ENCODE measurements at regions not wholly inside any gene's neighbourhood (a gene's known extent, or its start where the extent isn't known, plus 50 kb on each side); places are given as distances from the start of the nearest gene placed in this dataset.

GRCh38 chr6:66913657-66914056 is 1206.6 kb upstream of the EYS start:
- POLR2A ChIA-PET = no interaction called here
- Histone ChIP-seq H3K4me3 (ENCODE audit: low read depth, low read length) (no peak overlapping the region), H3K9me3 (ENCODE audit: control insufficient read depth, insufficient read depth, low read depth, low read length) (no peaks in the 10 kb centered on the region), H3K27ac (ENCODE audit: extremely low read depth, low read depth, low read length) (no peak overlapping the region), H3K4me1 (ENCODE audit: control insufficient read depth, insufficient read depth, low read length) (no peaks in the 10 kb centered on the region), H3K36me3 (ENCODE audit: control insufficient read depth in 2 of 2, insufficient read depth in 1 of 2, low read length in 2 of 2) (no peaks in the 10 kb centered on the region)
- CTCF ChIA-PET = no interaction called here
- TF ChIP-seq ZNF394 (tag by site-specific recombination; IDR thresholded peaks at IDR 0.05; ENCODE audit: borderline replicate concordance) (no peak), ZNF24 (tag by site-specific recombination; IDR thresholded peaks at IDR 0.05) (no peak), ZNF626 (tag by site-specific recombination; IDR thresholded peaks at IDR 0.05) (no peak), PRDM4 (tag by site-specific recombination; IDR thresholded peaks at IDR 0.05) (no peak), ZNF175 (tag by site-specific recombination; IDR thresholded peaks at IDR 0.05) (no peak), YY2 (tag by site-specific recombination; IDR thresholded peaks at IDR 0.05) (no peak), GLI2 (tag by site-specific recombination; IDR thresholded peaks at IDR 0.05; ENCODE audit: borderline replicate concordance, low read depth) (no peak), ZNF548 (tag by site-specific recombination; IDR thresholded peaks at IDR 0.05) (no peak), ZNF155 (tag by site-specific recombination; IDR thresholded peaks at IDR 0.05) (no peak), ZXDB (tag by site-specific recombination; IDR thresholded peaks at IDR 0.05) (no peak), ZFHX2 (tag by site-specific recombination; conservative IDR thresholded peaks at IDR 0.05) (no peak), ZNF335 (tag by site-specific recombination; conservative IDR thresholded peaks at IDR 0.05) (no peak)
- TF ChIP-seq, protein P1, sequence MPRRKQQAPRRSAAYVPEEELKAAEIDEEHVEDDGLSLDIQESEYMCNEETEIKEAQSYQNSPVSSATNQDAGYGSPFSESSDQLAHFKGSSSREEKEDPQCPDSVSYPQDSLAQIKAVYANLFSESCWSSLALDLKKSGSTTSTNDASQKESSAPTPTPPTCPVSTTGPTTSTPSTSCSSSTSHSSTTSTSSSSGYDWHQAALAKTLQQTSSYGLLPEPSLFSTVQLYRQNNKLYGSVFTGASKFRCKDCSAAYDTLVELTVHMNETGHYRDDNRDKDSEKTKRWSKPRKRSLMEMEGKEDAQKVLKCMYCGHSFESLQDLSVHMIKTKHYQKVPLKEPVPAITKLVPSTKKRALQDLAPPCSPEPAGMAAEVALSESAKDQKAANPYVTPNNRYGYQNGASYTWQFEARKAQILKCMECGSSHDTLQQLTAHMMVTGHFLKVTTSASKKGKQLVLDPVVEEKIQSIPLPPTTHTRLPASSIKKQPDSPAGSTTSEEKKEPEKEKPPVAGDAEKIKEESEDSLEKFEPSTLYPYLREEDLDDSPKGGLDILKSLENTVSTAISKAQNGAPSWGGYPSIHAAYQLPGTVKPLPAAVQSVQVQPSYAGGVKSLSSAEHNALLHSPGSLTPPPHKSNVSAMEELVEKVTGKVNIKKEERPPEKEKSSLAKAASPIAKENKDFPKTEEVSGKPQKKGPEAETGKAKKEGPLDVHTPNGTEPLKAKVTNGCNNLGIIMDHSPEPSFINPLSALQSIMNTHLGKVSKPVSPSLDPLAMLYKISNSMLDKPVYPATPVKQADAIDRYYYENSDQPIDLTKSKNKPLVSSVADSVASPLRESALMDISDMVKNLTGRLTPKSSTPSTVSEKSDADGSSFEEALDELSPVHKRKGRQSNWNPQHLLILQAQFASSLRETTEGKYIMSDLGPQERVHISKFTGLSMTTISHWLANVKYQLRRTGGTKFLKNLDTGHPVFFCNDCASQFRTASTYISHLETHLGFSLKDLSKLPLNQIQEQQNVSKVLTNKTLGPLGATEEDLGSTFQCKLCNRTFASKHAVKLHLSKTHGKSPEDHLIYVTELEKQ (tag by site-specific recombination; IDR thresholded peaks at IDR 0.05; ENCODE audit: borderline replicate concordance) = no peak
- TF ChIP-seq, protein P2, sequence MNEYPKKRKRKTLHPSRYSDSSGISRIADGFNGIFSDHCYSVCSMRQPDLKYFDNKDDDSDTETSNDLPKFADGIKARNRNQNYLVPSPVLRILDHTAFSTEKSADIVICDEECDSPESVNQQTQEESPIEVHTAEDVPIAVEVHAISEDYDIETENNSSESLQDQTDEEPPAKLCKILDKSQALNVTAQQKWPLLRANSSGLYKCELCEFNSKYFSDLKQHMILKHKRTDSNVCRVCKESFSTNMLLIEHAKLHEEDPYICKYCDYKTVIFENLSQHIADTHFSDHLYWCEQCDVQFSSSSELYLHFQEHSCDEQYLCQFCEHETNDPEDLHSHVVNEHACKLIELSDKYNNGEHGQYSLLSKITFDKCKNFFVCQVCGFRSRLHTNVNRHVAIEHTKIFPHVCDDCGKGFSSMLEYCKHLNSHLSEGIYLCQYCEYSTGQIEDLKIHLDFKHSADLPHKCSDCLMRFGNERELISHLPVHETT (tag by site-specific recombination; IDR thresholded peaks at IDR 0.05) = no peak

- no peak overlapping the region for H3K4me3 ChIP-seq (ENCODE audit: low read depth, low read length)
- no peaks in the 10 kb centered on the region for H3K36me3 ChIP-seq (ENCODE audit: control insufficient read depth in 2 of 2, insufficient read depth in 1 of 2, low read length in 2 of 2)
- H3K9me3 ChIP-seq (ENCODE audit: control insufficient read depth, insufficient read depth, low read depth, low read length) = no peaks in the 10 kb centered on the region
- H3K27ac ChIP-seq (ENCODE audit: extremely low read depth, low read depth, low read length) = no peak overlapping the region
- H3K4me1 ChIP-seq (ENCODE audit: control insufficient read depth, insufficient read depth, low read length) = no peaks in the 10 kb centered on the region
- ChIA-PET POLR2A (no interaction called here), CTCF (no interaction called here)
- TF ChIP-seq, protein P3, sequence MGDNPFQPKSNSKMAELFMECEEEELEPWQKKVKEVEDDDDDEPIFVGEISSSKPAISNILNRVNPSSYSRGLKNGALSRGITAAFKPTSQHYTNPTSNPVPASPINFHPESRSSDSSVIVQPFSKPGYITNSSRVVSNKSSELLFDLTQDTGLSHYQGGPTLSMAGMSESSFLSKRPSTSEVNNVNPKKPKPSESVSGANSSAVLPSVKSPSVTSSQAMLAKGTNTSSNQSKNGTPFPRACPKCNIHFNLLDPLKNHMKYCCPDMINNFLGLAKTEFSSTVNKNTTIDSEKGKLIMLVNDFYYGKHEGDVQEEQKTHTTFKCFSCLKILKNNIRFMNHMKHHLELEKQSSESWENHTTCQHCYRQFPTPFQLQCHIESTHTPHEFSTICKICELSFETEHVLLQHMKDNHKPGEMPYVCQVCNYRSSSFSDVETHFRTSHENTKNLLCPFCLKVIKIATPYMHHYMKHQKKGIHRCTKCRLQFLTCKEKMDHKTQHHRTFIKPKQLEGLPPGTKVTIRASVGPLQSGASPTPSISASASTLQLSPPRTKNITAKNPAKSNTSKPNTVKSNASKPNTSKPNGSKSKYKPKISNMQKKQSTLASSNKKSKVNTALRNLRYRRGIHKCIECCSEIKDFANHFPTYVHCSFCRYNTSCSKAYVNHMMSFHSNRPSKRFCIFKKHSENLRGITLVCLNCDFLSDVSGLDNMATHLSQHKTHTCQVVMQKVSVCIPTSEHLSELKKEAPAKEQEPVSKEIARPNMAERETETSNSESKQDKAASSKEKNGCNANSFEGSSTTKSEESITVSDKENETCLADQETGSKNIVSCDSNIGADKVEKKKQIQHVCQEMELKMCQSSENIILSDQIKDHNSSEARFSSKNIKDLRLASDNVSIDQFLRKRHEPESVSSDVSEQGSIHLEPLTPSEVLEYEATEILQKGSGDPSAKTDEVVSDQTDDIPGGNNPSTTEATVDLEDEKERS (tag by site-specific recombination; IDR thresholded peaks at IDR 0.05) = no peak
- TF ChIP-seq ZBTB8A (tag by site-specific recombination; IDR thresholded peaks at IDR 0.05) (no peak), ZFP3 (tag by site-specific recombination; IDR thresholded peaks at IDR 0.05; ENCODE audit: low read depth) (no peak), ZNF785 (tag by site-specific recombination; IDR thresholded peaks at IDR 0.05) (no peak)
Observed at GRCh38 chr6:66902457-66902856, 1195.4 kb upstream of the EYS start.

Data from HEK293 (cell line).